Right ventricle myocardium superior (tissue), 1 donor: ENCODE measurements at regions not wholly inside any gene's neighbourhood (a gene's known extent, or its start where the extent isn't known, plus 50 kb on each side); places are given as distances from the start of the nearest gene placed in this dataset.
"Not testable (repeated sequence)": the region's sequence is repeated elsewhere in the genome, so short reads cannot be mapped to it uniquely, and the experiment has no call there.

ENCODE experiments used
- ATAC-seq: fragments of 200-7000 bp; cut with Tn5 transposase; one replicate; pipeline ENCODE4 v1.9.1; 2020; ENCODE audit warnings: mild to moderate bottlenecking; ENCODE audit not compliant: poor library complexity
- DNase-seq: peaks from one replicate; pipeline ENCODE4 v3.0.0-alpha.2; 2020
- intact Hi-C: fragments of 100-400 bp; cut with DNase I; formaldehyde crosslinking; loops from one replicate; pipeline ENCODE4 v1.11.2; 2022
- donor health status: DM: no; HTN: yes; CAD: no; lungs with severe emphysema.

DNA sequence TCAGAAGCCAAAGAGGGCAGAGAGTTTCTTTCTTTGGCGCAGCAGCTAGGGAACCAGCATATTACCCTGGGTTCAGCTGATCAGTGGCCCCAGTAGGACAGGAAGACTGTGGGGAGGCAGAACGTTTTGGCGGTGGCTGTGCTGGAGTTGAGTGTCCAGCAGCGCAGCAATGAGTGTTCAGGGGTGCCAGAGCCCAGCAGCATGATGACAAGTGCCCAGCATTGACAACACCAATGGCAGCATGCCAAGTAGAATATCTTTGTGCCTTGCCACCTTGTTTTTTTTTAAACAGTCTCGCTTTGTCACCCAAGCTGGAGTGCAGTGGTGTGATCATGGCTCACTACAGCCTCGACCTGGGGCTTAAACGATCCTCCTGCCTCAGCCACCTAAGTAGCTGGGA lies 106.7 kb upstream of the CDC42BPA start:
- no peak for DNase-seq
- intact Hi-C loops: no loop called here
- peak; percentile 40 for ATAC-seq

- intact Hi-C loops: no loop called here
- no peak for ATAC-seq
- no peak for DNase-seq
These were observed 105.9 kb upstream of the CDC42BPA start for GRCh38 chr1:227424159-227424680.

- intact Hi-C loops: no loop called here
- DNase-seq (no peak), ATAC-seq (no peak)
These were observed 104.3 kb upstream of the CDC42BPA start for GRCh38 chr1:227422581-227422980.

- ATAC-seq (no peak), DNase-seq (no peak)
- intact Hi-C loops: no loop called here
These were observed 101.9 kb upstream of the CDC42BPA start for GRCh38 chr1:227420147-227420546.

GRCh38 chr1:227417756-227418480 lies 99.6 kb upstream of the CDC42BPA start:
- ATAC-seq: no peak
- DNase-seq: no peak
- intact Hi-C loops: no loop called here

GRCh38 chr1:227416156-227416830 lies 98.0 kb upstream of the CDC42BPA start:
- intact Hi-C loops: no loop called here
- no peak for DNase-seq
- ATAC-seq: no peak

DNA sequence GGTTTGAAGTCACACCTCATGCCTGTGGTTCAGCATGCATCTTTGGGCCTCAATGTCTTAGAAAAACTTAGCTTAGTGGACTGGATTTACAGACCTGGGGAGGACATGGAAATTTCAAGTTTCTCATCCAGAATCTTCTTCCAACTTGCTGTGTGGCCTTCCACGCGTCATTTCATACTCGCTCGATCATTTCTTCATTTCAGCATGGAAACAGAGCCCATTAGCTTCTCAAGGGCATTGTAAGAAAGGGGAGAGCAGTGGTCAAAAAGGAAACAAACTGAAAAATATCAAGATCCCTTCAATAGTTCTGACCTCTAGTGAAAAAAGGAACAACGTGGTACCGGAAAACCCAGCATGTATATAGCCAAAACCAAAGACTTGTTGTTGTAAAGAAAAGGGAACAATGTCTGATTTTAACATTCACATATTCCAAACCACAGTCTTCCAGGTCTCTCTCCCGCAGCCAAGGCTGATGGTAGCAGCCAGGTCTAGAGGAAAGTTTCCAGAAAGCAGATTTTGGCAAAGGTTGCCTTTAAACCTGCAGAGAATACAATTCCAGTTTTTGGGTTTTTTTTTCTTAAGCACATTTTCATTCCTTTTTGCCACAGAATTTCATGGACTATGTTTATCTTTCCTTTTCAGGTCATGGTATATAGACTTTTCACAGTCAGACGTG lies 97.0 kb upstream of the CDC42BPA start:
- intact Hi-C loops: no loop called here
- no peak for DNase-seq
- ATAC-seq: no peak

GRCh38 chr1:227411066-227411465 lies 92.8 kb upstream of the CDC42BPA start:
- intact Hi-C loops: no loop called here
- no peak for DNase-seq
- ATAC-seq: no peak

- DNase-seq, intact Hi-C loops, ATAC-seq: not testable (repeated sequence)
These were observed 88.0 kb upstream of the CDC42BPA start for GRCh38 chr1:227406332-227406731.

- intact Hi-C loops: no loop called here
- ATAC-seq: no peak
- no peak for DNase-seq
These were observed 85.2 kb upstream of the CDC42BPA start for GRCh38 chr1:227403535-227403934.

DNA sequence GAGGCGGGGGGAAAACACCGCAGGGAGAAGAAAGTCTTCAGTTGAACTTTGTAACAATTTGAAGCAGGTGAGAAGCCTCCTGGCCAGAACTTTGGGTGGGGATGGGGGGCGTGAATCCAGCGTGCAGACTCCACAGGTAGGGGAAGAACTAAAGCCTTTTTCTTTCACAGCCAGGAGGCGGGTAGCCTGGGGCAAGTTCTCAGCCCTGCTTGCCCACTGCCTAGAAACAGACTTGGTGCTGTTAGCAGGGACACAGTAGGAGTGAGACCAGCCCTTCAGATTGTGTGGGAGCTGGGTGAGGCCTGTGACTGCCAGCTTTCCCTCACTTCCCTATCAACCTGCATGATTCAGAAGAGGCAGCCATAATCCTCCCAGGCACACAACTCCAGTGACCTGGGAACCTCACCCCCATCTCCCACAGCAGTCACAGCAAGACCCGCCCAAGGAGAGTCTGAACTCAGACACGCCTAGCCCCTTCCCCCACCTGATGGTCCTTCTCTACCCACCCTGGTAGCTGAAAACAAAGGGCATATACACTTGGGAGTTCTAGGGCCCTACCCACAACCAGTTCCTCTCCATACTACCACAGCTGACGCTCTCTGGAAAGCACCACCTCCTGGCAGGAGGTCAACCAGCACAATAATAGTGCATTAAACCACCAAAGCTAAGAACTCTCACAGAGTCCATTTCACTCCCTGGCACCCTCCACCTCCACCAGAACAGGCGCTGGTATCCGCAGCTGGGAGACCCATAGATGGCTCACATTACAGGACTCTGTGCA lies 83.5 kb upstream of the CDC42BPA start:
- DNase-seq: no peak
- no peak for ATAC-seq
- intact Hi-C loops: no loop called here

DNA sequence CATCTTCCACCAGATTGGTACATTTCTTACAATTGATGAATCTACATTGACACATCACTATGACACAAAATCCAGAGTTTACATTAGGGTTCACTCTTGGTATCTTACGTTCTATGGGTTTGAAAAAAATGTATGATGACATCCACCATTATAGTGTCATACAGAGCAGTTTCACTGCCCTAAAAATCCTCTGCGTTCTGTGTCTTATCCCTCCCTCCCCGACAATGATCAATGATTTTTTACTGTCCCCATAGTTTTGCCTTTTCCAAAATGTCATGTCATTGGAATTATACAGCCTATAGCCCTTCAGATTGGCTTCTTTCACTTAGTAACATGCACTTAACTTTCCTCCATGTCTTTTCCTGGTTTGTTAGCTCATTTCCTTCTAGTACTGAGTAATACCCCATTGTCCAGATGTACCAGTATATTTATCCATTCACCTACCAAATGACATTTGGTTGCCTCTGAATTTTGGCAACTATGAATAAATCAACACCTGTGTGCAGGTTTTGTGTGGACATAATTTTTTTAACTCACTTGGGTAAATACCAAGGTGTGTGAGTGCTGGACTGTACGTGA lies 80.9 kb upstream of the CDC42BPA start:
- intact Hi-C loops: no loop called here
- DNase-seq: no peak
- ATAC-seq: no peak

DNA sequence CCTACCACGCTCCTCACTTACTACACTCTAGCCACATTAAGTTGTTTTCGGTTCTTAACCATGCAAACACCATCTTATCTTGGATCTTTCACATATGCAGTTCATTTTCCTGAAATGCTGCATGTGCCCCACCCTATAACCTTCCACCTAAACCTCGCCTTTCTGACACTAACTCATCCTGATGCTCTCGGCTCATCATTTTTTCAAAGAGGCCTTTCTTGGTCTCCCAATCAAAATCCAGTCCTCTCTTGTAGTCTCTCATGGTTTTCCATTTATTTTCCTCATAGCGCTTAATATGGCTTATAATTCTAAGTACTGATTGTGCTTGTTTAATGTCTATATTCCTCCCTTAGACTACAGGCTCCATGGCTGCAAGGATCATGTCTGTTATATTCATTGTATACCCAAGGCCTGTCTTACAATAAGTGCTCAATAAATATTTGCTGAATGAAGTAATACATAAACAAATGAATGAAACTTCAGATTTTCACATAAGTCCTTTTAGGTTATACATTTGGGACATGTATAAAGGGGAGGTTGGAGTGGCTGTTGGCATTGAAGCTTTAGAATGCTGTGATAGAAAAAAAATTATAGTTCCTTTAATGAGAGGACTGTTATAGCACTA lies 79.2 kb upstream of the CDC42BPA start:
- DNase-seq (no peak), ATAC-seq (no peak)
- intact Hi-C loops: no loop called here

DNA sequence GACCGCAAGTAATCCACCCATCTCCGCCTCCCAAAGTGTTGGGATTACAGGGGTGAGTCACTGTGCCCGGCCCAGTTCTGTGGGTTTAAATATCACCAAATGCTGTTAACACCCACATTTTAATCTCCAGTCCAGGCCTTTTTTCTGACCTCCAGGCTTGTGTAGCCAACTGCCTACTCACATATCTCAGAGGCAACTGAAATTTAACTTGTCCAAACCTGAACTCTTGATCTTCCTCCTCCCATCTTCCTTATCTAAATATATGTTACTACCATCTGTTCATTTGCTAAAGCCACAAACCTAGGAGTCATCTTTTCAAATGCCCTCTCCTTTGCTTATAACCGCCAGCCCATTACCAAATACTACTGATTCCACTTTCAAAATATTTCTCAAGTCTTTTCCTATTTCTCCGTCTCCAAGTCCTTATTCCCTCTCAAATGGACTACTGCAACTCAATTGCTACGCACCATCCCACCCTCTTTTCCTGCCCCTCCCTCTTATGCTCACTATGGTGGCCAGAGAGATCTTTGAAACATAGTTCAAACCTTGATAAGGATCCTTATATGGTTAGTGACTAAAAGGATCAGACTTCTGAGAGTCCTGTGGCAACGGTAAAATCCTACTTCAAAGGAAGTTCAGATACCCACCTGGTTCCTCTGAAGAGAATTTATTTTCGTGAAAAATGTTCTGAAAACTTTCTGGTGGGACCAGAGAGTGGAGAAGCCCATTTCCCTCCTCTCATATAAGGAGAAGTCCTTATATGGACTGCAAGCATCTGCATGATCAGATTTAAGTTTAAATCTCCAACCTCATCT lies 78.5 kb upstream of the CDC42BPA start:
- ATAC-seq (no peak), DNase-seq (no peak)
- intact Hi-C loops: no loop called here

DNA sequence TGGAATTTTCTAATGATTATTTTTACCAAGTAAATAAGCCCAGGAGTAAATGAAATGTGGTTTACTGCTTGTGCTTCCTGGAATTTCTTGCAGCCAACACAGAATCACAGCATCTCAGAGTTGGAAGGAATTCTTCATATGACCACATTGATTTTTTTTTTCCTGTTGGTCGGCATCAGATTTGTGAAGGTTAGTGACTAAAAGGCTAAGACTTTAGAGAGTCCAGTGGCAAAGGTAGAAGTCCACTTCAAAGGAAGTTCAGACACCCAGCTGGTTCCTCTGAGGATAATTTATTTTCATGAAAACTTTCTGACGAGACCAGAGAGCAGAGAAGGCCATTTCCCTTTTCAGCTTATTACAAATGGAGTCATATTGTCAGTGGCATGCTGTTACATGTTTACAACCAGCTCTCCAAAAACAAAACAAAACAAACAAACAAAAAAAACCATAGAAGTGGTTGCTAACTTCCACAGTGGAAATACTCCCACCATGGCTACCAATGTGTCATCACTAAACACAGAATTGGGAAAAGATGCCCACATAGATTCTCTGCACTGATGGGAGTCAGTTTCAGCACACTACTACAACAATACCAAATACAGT lies 77.2 kb upstream of the CDC42BPA start:
- intact Hi-C loops: no loop called here
- no peak for DNase-seq
- no peak for ATAC-seq

- no peak for DNase-seq
- intact Hi-C loops: no loop called here
- no peak for ATAC-seq
These were observed 74.9 kb upstream of the CDC42BPA start for GRCh38 chr1:227392984-227393764.
